HFF-Myc (cell line): ENCODE measurements at regions not wholly inside any gene's neighbourhood (a gene's known extent, or its start where the extent isn't known, plus 50 kb on each side); places are given as distances from the start of the nearest gene placed in this dataset.

ENCODE experiments used
- DNase-seq: peaks from one replicate; pipeline ENCODE4 v3.0.0-alpha.2; 2011; ENCODE audit warnings: low read depth; ENCODE audit errors: extremely low read depth
- H3K4me3 ChIP-seq: replicated peaks from 2 replicates; pipeline ENCODE4 v1.5.1; 2011; ENCODE audit warnings: low read depth, mild to moderate bottlenecking, control low read depth, low read length
- TF ChIP-seq, protein P1 (sequence below): IDR thresholded peaks from 2 replicates; pipeline ENCODE4 v1.5.1; 2012; ENCODE audit warnings: mild to moderate bottlenecking, low read depth, low read length, control low read depth; ENCODE audit errors: missing control alignments

DNA sequence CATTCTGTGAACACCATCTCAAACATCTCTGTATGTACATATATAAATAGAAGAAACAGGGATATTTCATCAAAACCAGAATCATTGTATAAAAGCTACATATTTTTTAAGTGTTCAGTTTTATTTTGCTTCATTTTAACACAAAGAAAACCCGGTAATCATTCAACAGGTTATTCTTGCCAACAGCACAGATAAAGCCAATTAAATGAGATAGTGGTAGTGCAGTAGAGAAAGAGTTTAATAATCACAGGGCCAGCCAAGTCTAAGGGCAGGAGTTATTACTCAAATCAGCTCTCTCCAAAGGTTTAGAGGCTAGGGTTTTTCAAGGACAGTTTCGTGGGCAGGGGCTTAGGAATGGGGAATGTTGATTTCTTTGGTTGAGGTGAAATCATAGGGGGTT, 261.0 kb upstream of the KIF2A start:
- no peak overlapping the region for H3K4me3 ChIP-seq
- TF ChIP-seq, protein P1, sequence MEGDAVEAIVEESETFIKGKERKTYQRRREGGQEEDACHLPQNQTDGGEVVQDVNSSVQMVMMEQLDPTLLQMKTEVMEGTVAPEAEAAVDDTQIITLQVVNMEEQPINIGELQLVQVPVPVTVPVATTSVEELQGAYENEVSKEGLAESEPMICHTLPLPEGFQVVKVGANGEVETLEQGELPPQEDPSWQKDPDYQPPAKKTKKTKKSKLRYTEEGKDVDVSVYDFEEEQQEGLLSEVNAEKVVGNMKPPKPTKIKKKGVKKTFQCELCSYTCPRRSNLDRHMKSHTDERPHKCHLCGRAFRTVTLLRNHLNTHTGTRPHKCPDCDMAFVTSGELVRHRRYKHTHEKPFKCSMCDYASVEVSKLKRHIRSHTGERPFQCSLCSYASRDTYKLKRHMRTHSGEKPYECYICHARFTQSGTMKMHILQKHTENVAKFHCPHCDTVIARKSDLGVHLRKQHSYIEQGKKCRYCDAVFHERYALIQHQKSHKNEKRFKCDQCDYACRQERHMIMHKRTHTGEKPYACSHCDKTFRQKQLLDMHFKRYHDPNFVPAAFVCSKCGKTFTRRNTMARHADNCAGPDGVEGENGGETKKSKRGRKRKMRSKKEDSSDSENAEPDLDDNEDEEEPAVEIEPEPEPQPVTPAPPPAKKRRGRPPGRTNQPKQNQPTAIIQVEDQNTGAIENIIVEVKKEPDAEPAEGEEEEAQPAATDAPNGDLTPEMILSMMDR, result no peak
- no peak for DNase-seq

DNA sequence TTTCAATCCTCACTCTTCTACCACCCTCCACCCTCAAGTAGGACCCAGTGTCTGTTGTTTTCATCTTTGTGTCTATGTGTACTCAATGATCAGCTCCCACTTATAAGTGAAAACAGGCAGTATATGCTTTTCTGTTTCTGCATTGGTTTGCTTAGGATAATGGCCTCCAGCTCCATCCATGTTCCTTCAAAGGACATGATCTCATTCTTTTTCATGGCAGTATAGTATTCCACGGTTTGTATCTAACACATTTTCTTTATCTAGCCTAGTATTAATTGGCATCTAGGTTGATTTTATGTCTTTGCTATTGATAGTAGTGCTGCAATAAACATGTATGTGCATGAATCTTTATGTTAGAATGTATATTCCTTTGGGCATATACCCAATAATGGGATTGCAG, 259.8 kb upstream of the KIF2A start:
- no peak for DNase-seq
- TF ChIP-seq, protein P1, result no peak
- no peak overlapping the region for H3K4me3 ChIP-seq

DNA sequence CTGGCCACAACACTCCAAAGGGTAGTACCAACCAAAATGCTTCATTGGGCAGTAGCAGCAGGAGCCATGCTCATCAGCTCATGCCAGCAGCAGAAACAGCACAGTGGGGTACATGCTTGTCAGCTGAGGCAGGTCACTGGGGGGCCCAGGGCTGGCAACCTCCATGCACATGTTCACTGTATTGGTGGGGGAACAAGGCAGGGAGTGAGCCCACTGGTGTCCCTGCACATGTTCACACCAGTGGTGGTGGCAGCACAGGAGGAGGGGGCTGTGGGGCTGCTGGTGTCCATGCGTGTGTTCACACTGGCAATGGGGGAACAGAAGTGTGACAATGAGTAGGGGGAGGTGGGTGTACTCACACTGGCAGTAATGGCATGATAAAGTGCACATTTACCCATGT, 254.3 kb upstream of the KIF2A start:
- no peak for DNase-seq
- TF ChIP-seq, protein P1, result no peak
- H3K4me3 ChIP-seq, result no peak overlapping the region

DNA sequence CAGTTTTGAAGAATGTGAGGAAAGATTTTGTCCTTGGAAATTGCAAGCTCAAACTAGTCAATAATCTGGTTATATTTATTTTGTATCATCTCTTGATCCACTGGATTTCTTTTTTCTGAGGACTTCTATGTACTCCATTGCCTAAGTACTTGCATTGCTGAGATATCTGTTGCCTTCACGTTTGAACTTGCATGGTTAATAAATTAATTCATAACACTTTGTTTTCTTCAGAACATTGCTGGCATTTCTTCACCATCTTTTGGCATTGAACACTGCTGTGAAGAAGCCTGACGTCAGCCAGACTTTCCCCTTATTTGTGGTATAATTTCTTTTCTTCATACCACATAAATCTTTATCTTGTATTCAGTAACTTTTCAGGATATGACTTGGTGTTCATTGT, 246.0 kb upstream of the KIF2A start:
- DNase-seq, result no peak
- H3K4me3 ChIP-seq, result no peak overlapping the region
- TF ChIP-seq, protein P1, result no peak

DNA sequence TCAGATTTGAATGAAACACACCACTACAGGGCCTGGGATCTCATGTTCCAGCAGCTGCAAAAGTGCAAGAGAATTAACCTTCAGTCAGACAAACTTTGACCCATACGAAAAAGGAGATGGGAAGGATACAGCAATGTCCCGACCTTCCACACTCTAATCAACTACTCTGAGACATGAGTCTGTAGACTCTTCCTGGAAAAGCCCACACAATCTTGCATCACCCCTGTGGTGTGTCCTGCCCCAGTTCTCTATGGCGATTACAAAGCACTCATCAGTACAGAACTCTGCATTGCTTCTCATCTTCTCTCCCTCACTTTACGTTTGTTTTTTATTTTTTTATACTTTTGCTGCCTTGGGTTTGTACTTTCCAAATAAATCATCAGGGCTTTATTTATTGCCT, 241.0 kb upstream of the KIF2A start:
- TF ChIP-seq, protein P1, result no peak
- DNase-seq, result no peak
- no peak overlapping the region for H3K4me3 ChIP-seq

DNA sequence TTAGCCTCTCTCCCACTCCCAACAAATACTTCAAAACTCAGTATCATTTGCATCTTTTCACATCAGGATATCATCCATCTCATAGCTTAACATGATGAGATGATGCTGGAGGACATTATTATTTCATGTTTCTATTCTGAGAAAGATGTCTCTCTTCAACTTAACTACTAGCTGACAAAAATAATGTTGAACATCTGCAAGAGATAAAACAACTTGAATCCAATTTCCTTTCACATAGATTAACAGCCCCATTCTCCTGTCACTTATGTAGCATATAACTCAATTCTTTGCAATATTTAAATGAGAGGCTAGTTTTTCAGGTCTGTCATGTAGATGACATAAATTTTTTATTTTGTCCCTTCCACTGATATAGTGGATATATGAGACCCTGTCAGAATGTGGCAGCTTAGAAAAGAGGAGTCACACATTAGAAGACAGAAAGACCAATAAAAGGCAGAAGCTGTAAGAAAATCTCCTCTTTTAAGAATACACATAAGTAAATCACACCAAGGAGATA, 239.2 kb upstream of the KIF2A start:
- DNase-seq, result no peak
- TF ChIP-seq, protein P1, result no peak
- no peak overlapping the region for H3K4me3 ChIP-seq

DNA sequence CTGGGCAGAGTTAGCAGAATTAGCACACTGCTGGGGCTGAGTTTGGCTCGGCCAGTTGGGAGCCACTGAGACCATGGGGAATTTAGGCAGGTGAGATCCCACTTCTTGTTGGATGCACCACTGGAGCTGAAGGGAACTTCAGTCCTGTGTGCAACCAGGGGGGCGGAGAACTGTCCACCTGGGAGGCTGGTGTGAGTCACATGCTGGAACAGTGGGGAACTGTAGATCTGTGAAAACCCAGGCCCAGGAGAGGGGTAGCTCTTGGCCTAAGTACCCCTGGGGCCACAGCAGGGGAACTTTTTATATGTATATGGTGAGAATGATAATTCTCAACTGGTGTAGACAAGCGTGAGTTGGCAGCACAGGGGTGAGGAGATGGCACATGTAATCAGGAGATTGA, 237.5 kb upstream of the KIF2A start:
- TF ChIP-seq, protein P1, result no peak
- DNase-seq, result no peak
- H3K4me3 ChIP-seq, result no peak overlapping the region
